Lung (tissue), 11 donors: ENCODE measurements at regions not wholly inside any gene's neighbourhood (a gene's known extent, or its start where the extent isn't known, plus 50 kb on each side); places are given as distances from the start of the nearest gene placed in this dataset.

Experiments
- ATAC-seq: fragments of 200-7000 bp; cut with Tn5 transposase; one replicate; pipeline ENCODE4 v1.9.1; 2020; ENCODE audit warnings: moderate number of reproducible peaks; ENCODE audit not compliant: insufficient read depth, low FRiP score
- DNase-seq, 3 donors: peaks; one replicate each; pipeline ENCODE4 v3.0.0-alpha.2; 2013 to 2017
- H3K27ac ChIP-seq, 2 donors: one replicate each; pipeline ENCODE4 v1.5.1; 2013; ENCODE audit warnings: mild to moderate bottlenecking in 2 of 2, moderate library complexity in 2 of 2, control low read depth in 1 of 2, inconsistent platforms in 1 of 2, low read depth in 1 of 2, low read length in 1 of 2
- H3K27me3 ChIP-seq, 3 donors: one replicate each; pipeline ENCODE4 v1.5.1; 2013; ENCODE audit warnings: low read length in 2 of 3; ENCODE audit not compliant: control insufficient read depth in 3 of 3, insufficient read depth in 3 of 3
- H3K36me3 ChIP-seq, 4 donors: one replicate each; pipeline ENCODE4 v1.5.1; 2013; ENCODE audit warnings: low read length in 4 of 4, mild to moderate bottlenecking in 1 of 4, moderate library complexity in 1 of 4; ENCODE audit not compliant: control insufficient read depth in 4 of 4, insufficient read depth in 4 of 4
- H3K4me1 ChIP-seq, 5 donors: one replicate each; pipeline ENCODE4 v1.5.1; 2013; ENCODE audit warnings: low read length in 5 of 5, mild to moderate bottlenecking in 2 of 5, moderate library complexity in 1 of 5; ENCODE audit not compliant: control insufficient read depth in 5 of 5, insufficient read depth in 5 of 5
- H3K4me3 ChIP-seq: one replicate; pipeline ENCODE4 v1.5.1; 2013; ENCODE audit warnings: mild to moderate bottlenecking, control low read depth, moderate library complexity
- H3K9ac ChIP-seq, 2 donors: one replicate each; pipeline ENCODE4 v1.5.1; 2013; ENCODE audit warnings: low read length in 2 of 2, control low read depth in 1 of 2; ENCODE audit not compliant: insufficient read depth in 1 of 2
- H3K9me3 ChIP-seq, 4 donors: one replicate each; pipeline ENCODE4 v1.5.1; 2013; ENCODE audit warnings: low read length in 3 of 4, mild to moderate bottlenecking in 1 of 4, moderate library complexity in 1 of 4; ENCODE audit not compliant: control insufficient read depth in 4 of 4, insufficient read depth in 3 of 4
- CTCF ChIP-seq: IDR thresholded peaks from 2 replicates; pipeline ENCODE4 v1.5.1; 2012; ENCODE audit warnings: mild to moderate bottlenecking; ENCODE audit errors: control extremely low read depth, extremely low read depth
- WGBS, 2 donors: extraction: QIAGEN DNeasy Blood & Tissue Kit; methylation state at CpG; one replicate each; pipeline ENCODE4 v1.1.7; 2013; 5-methylcytosine and 5-hydroxymethylcytosine counted together
- donor health status: control.
- donor health status: control.
- donor health status: Bipolar disorder and iron deficiency.
- donor health status: healthy.
- donor health status: DM: yes; HTN: yes; CAD: no.

- H3K9me3 ChIP-seq, result no peaks in the 10 kb centered on the region
- ATAC-seq (no peak), DNase-seq (no peak)
- H3K27ac ChIP-seq, result no peak overlapping the region
- no peak overlapping the region for H3K4me3 ChIP-seq
- no peak for TF ChIP-seq CTCF
- H3K4me1 ChIP-seq, result no peaks in the 10 kb centered on the region
- no peaks in the 10 kb centered on the region for H3K36me3 ChIP-seq
- H3K9ac ChIP-seq, result no peak overlapping the region
- H3K27me3 ChIP-seq, result no peaks in the 10 kb centered on the region
Measured at GRCh38 chr22:22035203-22035602, 52.6 kb upstream of the TOP3B start.

GRCh38 chr22:22034469-22035132, 52.0 kb upstream of the TOP3B start:
- Histone ChIP-seq H3K27me3 (no peaks in the 10 kb centered on the region), H3K4me3 (no peak overlapping the region), H3K9ac (no peak overlapping the region), H3K9me3 (no peaks in the 10 kb centered on the region), H3K4me1 (no peaks in the 10 kb centered on the region), H3K36me3 (no peaks in the 10 kb centered on the region), H3K27ac (no peak overlapping the region)
- ATAC-seq (no peak), DNase-seq (no peak)
- no peak for TF ChIP-seq CTCF
- 77 to 78% methylated on average over 3 of the region's 3 CpGs for WGBS, 2 donors

GRCh38 chr22:22033803-22034468, 51.3 kb upstream of the TOP3B start:
- Histone ChIP-seq H3K27ac (no peak overlapping the region), H3K9ac (no peak overlapping the region), H3K4me1 (no peaks in the 10 kb centered on the region), H3K27me3 (no peaks in the 10 kb centered on the region), H3K36me3 (no peaks in the 10 kb centered on the region), H3K9me3 (peaks cover 0 to 2% (median 0%) of the 10 kb centered on the region in 4 donors), H3K4me3 (no peak overlapping the region)
- ATAC-seq, result no peak
- DNase-seq, result no peak
- TF ChIP-seq CTCF, result no peak
- 82 to 85% methylated on average over 5 of the region's 5 CpGs for WGBS, 2 donors
